NB4 (cell line): ENCODE measurements at regions not wholly inside any gene's neighbourhood (a gene's known extent, or its start where the extent isn't known, plus 50 kb on each side); places are given as distances from the start of the nearest gene placed in this dataset.
A peak's percentile ranks its signal among the peaks of the same experiment; 100 is the strongest.

Source experiments
- DNase-seq: peaks from one replicate; pipeline ENCODE4 v3.0.0; 2010; ENCODE audit warnings: low read depth
- H3K4me3 ChIP-seq: one replicate; pipeline ENCODE4 v1.5.1; 2011; ENCODE audit warnings: mild to moderate bottlenecking, low read depth, low read length, moderate library complexity
- CTCF ChIP-seq: IDR thresholded peaks from one replicate; pipeline ENCODE4 v1.5.1; 2012; ENCODE audit warnings: low read depth, low read length
- MYC ChIP-seq: IDR thresholded peaks from 2 replicates; pipeline ENCODE4 v1.6.1; 2011; ENCODE audit warnings: low read depth, low read length
- POLR2A ChIP-seq: IDR thresholded peaks from 2 replicates; pipeline ENCODE4 v1.6.1; 2011; ENCODE audit warnings: mild to moderate bottlenecking; ENCODE audit not compliant: insufficient read length; ENCODE audit errors: extremely low read depth
- TF ChIP-seq, protein P1 (sequence below): IDR thresholded peaks from 2 replicates; pipeline ENCODE4 v1.6.1; 2011; ENCODE audit warnings: low read depth, low read length

- TF ChIP-seq MYC (no peak), POLR2A (no peak), CTCF (no peak)
- TF ChIP-seq, protein P1, sequence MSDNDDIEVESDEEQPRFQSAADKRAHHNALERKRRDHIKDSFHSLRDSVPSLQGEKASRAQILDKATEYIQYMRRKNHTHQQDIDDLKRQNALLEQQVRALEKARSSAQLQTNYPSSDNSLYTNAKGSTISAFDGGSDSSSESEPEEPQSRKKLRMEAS: no peak
- peak; percentile 54 for DNase-seq
Observed at GRCh38 chr1:234729561-234730474, 119.8 kb upstream of the IRF2BP2 start.

GRCh38 chr1:234728740-234729139 is 118.8 kb upstream of the IRF2BP2 start:
- TF ChIP-seq CTCF (no peak), MYC (no peak), POLR2A (no peak)
- TF ChIP-seq, protein P1: no peak
- no peak for DNase-seq
- H3K4me3 ChIP-seq: no peak overlapping the region

More at GRCh38 chr1:234729561-234730474, 119.8 kb upstream of the IRF2BP2 start:
- H3K4me3 ChIP-seq: no peak overlapping the region

DNA sequence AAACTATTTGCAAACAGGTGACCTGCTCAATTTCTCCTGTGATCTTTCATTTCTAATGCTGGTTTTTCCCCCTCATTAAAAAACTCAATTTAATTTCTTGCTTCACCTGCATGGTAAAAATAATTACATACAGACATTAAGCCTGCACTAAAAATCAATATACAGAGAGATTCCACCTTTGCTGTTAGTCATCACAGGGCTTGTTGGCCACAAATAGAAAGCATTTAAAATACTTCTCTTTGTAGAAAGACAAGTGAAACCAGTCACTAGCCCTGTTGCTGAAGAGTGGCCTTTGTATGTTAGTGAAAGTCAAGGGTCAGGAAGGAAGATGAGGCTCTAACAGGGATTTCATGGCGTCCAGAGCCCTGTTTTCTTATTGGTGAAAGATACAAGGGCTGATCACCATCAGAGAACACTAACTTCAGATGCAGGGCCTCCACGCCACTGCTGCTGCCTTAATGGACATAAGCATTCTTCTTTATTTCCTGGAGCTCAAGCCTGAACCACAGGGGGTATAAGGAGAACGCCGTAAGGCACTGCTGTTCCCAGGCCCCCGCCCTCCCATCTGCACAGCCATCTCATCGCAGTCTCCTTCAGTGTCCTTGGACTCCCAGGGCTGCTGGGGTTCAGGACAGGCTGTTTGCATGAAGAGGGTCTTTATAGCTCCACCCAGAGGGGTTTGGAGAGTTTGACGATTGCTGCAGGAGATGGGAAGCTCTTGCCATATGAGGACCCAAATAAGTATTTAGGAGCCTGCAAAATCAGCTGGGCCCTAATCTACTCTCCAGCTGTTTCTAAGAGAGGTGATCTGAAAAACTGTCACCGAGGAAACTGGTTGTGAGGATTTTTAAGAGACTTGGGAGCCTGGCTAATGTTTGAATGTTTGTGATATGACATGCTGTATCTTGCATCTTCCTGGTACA is 117.3 kb upstream of the IRF2BP2 start:
- no peak overlapping the region for H3K4me3 ChIP-seq
- TF ChIP-seq MYC (no peak), CTCF (no peak), POLR2A (no peak)
- TF ChIP-seq, protein P1: no peak
- DNase-seq: peak; percentile 36

GRCh38 chr1:234726359-234726943 is 116.5 kb upstream of the IRF2BP2 start:
- DNase-seq: no peak
- no peak overlapping the region for H3K4me3 ChIP-seq
- no peak for TF ChIP-seq POLR2A
- TF ChIP-seq CTCF: no peak
- TF ChIP-seq MYC: no peak
- TF ChIP-seq, protein P1: no peak

- no peak overlapping the region for H3K4me3 ChIP-seq
- no peak for DNase-seq
- no peak for TF ChIP-seq MYC
- TF ChIP-seq POLR2A: no peak
- no peak for TF ChIP-seq CTCF
- TF ChIP-seq, protein P1: no peak
Observed at GRCh38 chr1:234725177-234726132, 115.5 kb upstream of the IRF2BP2 start.
